ENCODE measurements at regions not wholly inside any gene's neighbourhood (a gene's known extent, or its start where the extent isn't known, plus 50 kb on each side); places are given as distances from the start of the nearest gene placed in this dataset.

DNA sequence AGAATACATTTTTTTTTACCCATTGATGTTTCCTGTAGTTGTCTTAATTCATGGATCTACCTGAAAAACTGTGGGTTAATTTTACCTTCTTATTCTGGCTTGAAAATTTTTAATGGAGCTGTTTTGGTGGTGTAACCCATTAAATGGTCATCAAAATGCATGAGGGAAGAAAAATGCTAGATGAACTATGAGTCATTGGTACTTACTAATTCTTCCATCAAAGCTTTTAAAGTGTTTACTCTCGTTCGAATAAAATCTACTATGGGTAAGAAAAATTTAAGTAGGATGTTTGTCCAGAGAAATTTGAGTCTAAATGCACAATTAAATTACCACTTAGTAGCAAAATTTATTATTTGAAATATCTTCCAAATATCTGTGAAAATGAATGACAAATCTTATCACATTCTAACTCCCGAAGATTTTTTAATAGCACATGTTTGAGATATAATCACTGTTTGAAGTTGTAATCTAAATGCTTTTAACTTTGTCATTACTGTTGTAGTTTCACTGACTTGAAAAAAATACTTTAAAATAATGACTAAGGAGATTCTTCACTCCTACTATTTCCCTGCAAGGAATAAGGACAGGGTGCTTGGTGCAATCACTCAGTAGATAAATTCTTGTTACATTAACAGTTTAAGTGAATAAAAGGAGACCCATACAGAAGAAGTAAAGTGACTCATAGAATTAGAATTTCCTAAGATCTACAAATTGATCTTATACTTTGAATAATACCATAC, 437.7 kb downstream of the IRS2 start:
- no peak overlapping the region for H3K4me3 Mint-ChIP-seq
- no peak overlapping the region for H3K27ac Mint-ChIP-seq
- H3K27me3 Mint-ChIP-seq: peaks cover 16% of the 10 kb centered on the region
- no peaks in the 10 kb centered on the region for H3K9me3 Mint-ChIP-seq
- H3K4me1 Mint-ChIP-seq (ENCODE audit: low read depth): no peaks in the 10 kb centered on the region
- no peaks in the 10 kb centered on the region for H3K36me3 Mint-ChIP-seq (ENCODE audit: low read depth)

- Mint-ChIP-seq H3K4me3 (no peak overlapping the region), H3K9me3 (no peaks in the 10 kb centered on the region), H3K27me3 (peaks cover 16% of the 10 kb centered on the region), H3K27ac (no peak overlapping the region), H3K4me1 (ENCODE audit: low read depth) (no peaks in the 10 kb centered on the region), H3K36me3 (ENCODE audit: low read depth) (no peaks in the 10 kb centered on the region)
Observed at GRCh38 chr13:109346060-109346459, 440.3 kb downstream of the IRS2 start.

GRCh38 chr13:109345433-109345941, 440.9 kb downstream of the IRS2 start:
- no peak overlapping the region for H3K27ac Mint-ChIP-seq

DNA sequence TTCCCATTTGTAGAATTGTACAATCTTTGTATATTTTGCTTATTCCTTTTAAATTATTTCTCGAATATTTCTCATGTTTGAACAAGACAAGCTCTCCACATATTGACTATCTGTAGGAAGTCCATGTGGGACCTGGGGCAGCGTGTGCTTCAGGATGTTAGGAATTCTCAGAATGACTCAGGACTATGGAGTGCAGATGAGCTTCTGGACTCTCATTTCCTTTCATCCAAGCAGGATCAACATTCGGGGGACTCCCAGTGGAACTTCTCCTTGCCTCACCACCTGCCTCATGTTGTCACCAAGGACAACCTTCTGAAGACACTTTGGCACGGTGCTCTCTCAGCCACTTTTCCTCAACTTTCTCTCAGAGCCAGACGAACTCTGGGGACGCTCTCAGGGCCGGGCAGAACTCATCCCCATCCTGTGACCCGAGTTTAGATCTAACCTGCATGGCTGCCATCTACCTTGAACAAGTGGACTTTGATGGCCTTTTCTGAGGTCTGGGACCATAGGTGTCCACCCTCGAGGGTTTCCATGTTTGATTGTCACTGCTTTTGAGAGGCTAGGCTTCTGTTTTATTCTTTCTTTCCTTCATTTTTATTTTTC, 441.7 kb downstream of the IRS2 start:
- H3K27ac Mint-ChIP-seq: no peak overlapping the region
- H3K9me3 Mint-ChIP-seq: no peaks in the 10 kb centered on the region
- H3K27me3 Mint-ChIP-seq: peaks cover 16% of the 10 kb centered on the region
- H3K4me1 Mint-ChIP-seq (ENCODE audit: low read depth): no peaks in the 10 kb centered on the region
- H3K36me3 Mint-ChIP-seq (ENCODE audit: low read depth): no peaks in the 10 kb centered on the region
- no peak overlapping the region for H3K4me3 Mint-ChIP-seq

More at GRCh38 chr13:109345433-109345941, 440.9 kb downstream of the IRS2 start:
- no peak overlapping the region for H3K4me3 Mint-ChIP-seq
- H3K4me1 Mint-ChIP-seq (ENCODE audit: low read depth): no peaks in the 10 kb centered on the region
- H3K9me3 Mint-ChIP-seq: no peaks in the 10 kb centered on the region
- peaks cover 16% of the 10 kb centered on the region for H3K27me3 Mint-ChIP-seq
- no peaks in the 10 kb centered on the region for H3K36me3 Mint-ChIP-seq (ENCODE audit: low read depth)

GRCh38 chr13:109336730-109337129, 449.7 kb downstream of the IRS2 start:
- Mint-ChIP-seq H3K27ac (no peak overlapping the region), H3K4me1 (ENCODE audit: low read depth) (no peaks in the 10 kb centered on the region), H3K4me3 (no peak overlapping the region), H3K27me3 (peaks cover 18% of the 10 kb centered on the region), H3K36me3 (ENCODE audit: low read depth) (no peaks in the 10 kb centered on the region), H3K9me3 (no peaks in the 10 kb centered on the region)

- Mint-ChIP-seq H3K36me3 (ENCODE audit: low read depth) (no peaks in the 10 kb centered on the region), H3K4me3 (no peak overlapping the region), H3K27ac (no peak overlapping the region), H3K4me1 (ENCODE audit: low read depth) (no peaks in the 10 kb centered on the region), H3K27me3 (peaks cover 18% of the 10 kb centered on the region), H3K9me3 (no peaks in the 10 kb centered on the region)
Observed at GRCh38 chr13:109333893-109334651, 452.3 kb downstream of the IRS2 start.

DNA sequence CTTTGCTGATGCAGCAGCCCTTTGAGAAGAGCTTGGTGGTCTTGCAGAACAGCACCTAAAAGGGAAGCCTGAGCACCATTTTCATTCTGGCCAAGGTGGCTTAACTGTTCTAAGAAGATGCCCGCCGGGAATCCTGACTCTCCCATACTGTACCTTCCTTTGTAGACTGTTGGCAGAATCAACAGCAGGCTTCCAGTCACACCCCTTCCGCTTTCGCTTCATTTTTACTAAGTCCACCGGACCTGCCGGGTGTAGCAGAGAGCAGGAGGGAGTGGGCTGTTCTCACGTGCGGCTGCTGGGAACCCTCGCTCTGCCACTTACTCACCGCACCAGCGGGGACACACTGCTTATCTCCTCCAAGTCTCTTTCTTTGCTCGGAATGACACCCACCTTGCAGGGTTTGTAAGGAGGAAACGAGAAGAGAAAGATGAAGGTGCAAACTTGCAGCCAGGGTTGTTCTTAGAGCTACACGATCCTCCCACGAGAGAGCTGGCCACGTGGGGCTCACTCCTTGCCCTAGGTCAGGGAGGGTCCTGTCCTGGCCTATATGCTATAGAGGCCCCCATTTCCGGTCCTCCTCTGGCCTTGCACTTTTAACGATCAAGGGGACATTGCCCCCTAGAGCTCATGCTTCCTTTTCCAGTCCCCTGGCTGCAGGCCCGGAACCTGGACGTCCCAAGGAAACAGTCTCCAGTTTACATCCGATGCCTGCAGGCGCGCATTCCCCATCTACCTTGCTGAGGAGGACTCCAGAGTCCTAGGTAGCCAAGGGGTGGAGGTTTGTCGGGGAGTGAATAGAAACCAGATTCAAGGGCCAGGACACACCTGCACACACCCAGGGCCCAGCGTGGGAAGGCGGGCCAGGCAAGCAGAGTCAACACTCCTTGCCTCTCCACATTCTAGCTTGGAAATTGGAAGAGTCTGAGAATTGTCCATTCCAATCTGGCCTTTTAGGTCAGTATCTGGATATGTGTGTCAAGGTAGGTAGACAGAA, 453.6 kb downstream of the IRS2 start:
- Mint-ChIP-seq H3K9me3 (no peaks in the 10 kb centered on the region), H3K27me3 (peaks cover 18% of the 10 kb centered on the region), H3K27ac (no peak overlapping the region), H3K4me1 (ENCODE audit: low read depth) (no peaks in the 10 kb centered on the region), H3K4me3 (no peak overlapping the region), H3K36me3 (ENCODE audit: low read depth) (no peaks in the 10 kb centered on the region)

DNA sequence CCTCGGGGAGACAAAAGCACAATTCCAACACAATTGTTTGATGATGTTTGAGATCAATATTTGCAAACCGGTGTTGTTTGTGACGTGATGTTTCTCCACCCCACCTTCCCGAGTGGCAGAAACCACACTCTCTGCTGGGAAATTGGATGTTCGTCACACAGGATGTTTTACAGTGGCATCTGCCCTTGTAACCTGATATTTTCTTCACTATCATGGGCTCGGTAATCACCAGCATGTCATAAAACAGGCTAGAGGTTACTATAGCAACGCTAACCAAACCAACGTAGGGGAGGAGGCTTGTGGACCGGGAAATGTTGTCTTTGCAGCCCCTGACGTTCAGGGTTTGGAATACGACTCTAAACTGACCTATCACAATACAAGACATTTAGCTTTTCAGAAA, 454.5 kb downstream of the IRS2 start:
- H3K36me3 Mint-ChIP-seq (ENCODE audit: low read depth): no peaks in the 10 kb centered on the region
- H3K27me3 Mint-ChIP-seq: peaks cover 18% of the 10 kb centered on the region
- H3K4me3 Mint-ChIP-seq: no peak overlapping the region
- H3K9me3 Mint-ChIP-seq: no peaks in the 10 kb centered on the region
- no peak overlapping the region for H3K27ac Mint-ChIP-seq
- H3K4me1 Mint-ChIP-seq (ENCODE audit: low read depth): no peaks in the 10 kb centered on the region

GRCh38 chr13:109331011-109331433, 455.4 kb downstream of the IRS2 start:
- no peaks in the 10 kb centered on the region for H3K9me3 Mint-ChIP-seq
- no peaks in the 10 kb centered on the region for H3K4me1 Mint-ChIP-seq (ENCODE audit: low read depth)
- no peak overlapping the region for H3K27ac Mint-ChIP-seq
- peaks cover 15% of the 10 kb centered on the region for H3K27me3 Mint-ChIP-seq
- no peak overlapping the region for H3K4me3 Mint-ChIP-seq
- no peaks in the 10 kb centered on the region for H3K36me3 Mint-ChIP-seq (ENCODE audit: low read depth)

DNA sequence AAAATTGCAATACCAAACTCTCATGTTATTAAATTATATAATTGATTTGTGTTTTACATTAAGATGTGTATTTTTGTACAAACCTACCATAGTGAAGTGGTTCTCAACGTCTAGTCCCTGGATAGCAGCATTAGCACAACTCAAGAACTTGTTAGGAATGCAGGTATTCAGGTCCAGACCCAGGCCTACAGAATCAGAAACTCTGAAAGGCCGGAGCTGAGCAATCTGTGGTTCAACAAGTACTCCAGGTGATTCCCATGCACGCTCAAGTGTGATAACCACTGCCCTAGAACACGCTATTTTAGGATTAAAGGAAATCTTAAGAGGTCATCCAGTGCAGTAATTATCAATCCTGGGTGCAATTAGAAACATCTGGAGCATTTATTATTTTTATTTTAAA, 456.3 kb downstream of the IRS2 start:
- no peak overlapping the region for H3K4me3 Mint-ChIP-seq
- no peaks in the 10 kb centered on the region for H3K36me3 Mint-ChIP-seq (ENCODE audit: low read depth)
- no peaks in the 10 kb centered on the region for H3K9me3 Mint-ChIP-seq
- H3K4me1 Mint-ChIP-seq (ENCODE audit: low read depth): no peaks in the 10 kb centered on the region
- H3K27me3 Mint-ChIP-seq: peaks cover 15% of the 10 kb centered on the region
- no peak overlapping the region for H3K27ac Mint-ChIP-seq

DNA sequence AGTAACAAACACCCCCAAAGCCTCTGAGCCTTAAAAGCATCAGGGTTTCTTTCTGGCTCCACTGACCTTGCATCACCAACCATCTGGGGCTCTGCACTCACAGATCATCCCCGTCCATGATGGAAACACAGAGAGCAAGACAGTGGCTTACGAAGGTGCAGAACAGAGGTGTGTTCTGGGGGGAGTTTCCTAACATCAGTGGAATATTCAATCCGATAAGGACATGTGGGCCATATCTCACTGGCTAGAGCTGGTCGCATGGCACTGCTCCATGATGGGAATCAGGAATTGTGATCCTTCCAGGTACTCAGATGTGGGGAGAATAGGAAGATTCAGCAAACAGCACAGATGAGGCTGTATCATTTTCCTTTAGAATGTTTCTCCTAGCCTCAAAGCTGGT, 457.2 kb downstream of the IRS2 start:
- no peak overlapping the region for H3K4me3 Mint-ChIP-seq
- peaks cover 7% of the 10 kb centered on the region for H3K27me3 Mint-ChIP-seq
- no peaks in the 10 kb centered on the region for H3K9me3 Mint-ChIP-seq
- H3K4me1 Mint-ChIP-seq (ENCODE audit: low read depth): no peaks in the 10 kb centered on the region
- no peaks in the 10 kb centered on the region for H3K36me3 Mint-ChIP-seq (ENCODE audit: low read depth)
- no peak overlapping the region for H3K27ac Mint-ChIP-seq

DNA sequence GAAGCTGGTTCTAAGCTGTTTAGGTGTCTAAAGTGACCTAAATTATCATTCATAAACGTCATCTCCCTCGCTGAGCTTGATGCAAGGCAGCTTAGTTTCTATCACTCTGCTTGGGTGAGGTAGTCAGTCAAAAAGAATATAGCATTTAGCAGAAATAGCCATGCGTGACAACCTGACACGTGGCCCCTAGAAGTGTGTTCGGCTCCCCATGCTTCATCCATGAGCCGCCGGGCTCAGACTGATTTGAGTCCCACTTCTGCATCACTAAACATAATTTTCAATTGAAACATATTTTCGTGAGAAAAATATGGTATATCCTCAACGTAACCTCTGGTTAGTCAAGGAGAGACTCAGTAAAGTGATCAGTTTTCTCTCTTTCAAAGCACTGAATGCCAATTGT, 459.8 kb downstream of the IRS2 start:
- Mint-ChIP-seq H3K4me1 (ENCODE audit: low read depth) (no peaks in the 10 kb centered on the region), H3K4me3 (no peak overlapping the region), H3K36me3 (ENCODE audit: low read depth) (no peaks in the 10 kb centered on the region), H3K27me3 (no peaks in the 10 kb centered on the region), H3K27ac (no peak overlapping the region), H3K9me3 (no peaks in the 10 kb centered on the region)

GRCh38 chr13:109323338-109323737, 463.0 kb downstream of the IRS2 start:
- H3K4me1 Mint-ChIP-seq (ENCODE audit: low read depth): no peaks in the 10 kb centered on the region
- no peak overlapping the region for H3K4me3 Mint-ChIP-seq
- no peak overlapping the region for H3K27ac Mint-ChIP-seq

DNA sequence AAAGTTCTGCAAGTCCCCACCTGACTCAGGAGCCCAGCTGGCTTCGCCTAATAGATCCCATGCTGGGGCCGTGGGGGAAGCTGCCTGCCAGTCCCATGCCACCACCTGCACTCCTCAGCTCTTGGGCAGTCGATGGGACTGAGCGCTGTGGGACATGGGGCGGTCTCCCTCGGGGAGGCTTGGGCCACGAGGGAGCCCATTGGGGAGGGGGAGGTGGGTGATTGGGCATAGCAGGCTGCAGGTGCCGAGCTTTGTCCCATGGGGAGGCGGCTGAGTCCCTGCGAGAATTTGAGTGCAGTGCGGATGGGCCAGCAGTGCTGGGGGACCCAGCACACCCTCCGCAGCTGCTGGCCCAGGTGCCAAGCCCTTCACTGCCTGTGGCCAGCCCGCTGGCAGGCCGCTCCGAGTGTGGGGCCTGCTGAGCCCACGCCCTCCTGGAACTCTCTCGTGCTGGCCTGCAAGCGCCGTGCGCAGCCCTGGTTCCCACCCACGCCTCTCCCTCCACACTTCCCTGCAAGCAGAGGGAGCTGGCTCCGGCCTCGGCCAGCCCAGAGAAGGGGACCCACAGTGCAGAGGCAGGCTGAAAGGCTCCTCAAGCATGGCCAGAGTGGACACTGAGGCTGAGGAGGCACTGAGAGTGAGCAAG, 467.3 kb downstream of the IRS2 start:
- no peak overlapping the region for H3K4me3 Mint-ChIP-seq
- no peaks in the 10 kb centered on the region for H3K4me1 Mint-ChIP-seq (ENCODE audit: low read depth)
- no peaks in the 10 kb centered on the region for H3K27me3 Mint-ChIP-seq
- H3K36me3 Mint-ChIP-seq (ENCODE audit: low read depth): no peaks in the 10 kb centered on the region
- peaks cover 6% of the 10 kb centered on the region for H3K9me3 Mint-ChIP-seq
- H3K27ac Mint-ChIP-seq: no peak overlapping the region

More at GRCh38 chr13:109323338-109323737, 463.0 kb downstream of the IRS2 start:
- H3K36me3 Mint-ChIP-seq (ENCODE audit: low read depth): no peaks in the 10 kb centered on the region
- H3K27me3 Mint-ChIP-seq: no peaks in the 10 kb centered on the region
- H3K9me3 Mint-ChIP-seq: peaks cover 3% of the 10 kb centered on the region
